ENCODE measurements at regions not wholly inside any gene's neighbourhood (a gene's known extent, or its start where the extent isn't known, plus 50 kb on each side); places are given as distances from the start of the nearest gene placed in this dataset.

DNA sequence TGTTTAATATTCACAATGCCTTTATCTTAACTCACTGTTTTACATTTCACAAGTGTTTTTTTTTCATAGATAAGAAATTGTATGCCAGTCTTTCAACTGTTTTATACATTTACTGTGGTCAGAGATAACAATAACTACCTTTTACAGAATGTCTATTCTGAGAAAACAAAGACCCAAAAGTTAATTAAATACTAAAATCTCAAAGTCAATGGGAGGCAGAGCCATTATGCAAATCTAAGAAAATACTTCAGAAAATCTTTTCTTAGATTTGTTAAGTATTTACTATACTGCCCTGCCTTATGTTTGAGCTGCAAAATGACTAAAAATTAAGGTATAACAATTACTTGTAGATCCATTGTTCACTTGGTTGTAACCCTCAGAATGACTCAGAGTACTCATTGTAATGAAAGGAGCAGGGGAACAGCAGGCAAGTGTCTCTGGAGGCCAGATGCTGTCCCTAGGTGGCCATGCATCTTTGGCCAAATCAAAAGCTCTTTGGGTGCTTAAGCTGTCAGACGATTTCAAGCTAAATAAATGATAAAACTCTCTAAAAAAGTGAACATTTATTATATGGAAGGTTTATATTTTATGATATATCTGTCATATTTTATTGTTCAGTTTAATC, 770.1 kb upstream of the PCDH20 start:
- no peak for TF ChIP-seq EGR1 (IDR thresholded peaks at IDR 0.05)
- no peak for TF ChIP-seq YY1 (IDR thresholded peaks at IDR 0.05; ENCODE audit: low read depth)
- no peak for TF ChIP-seq TAF1 (IDR thresholded peaks at IDR 0.05; ENCODE audit: low read depth)
- TF ChIP-seq MAX (IDR thresholded peaks at IDR 0.05) = no peak
- no peak for TF ChIP-seq CEBPB (IDR thresholded peaks at IDR 0.05)
- TF ChIP-seq REST (IDR thresholded peaks at IDR 0.05; ENCODE audit: low read depth) = no peak
- no peak for TF ChIP-seq RAD21 (IDR thresholded peaks at IDR 0.05; ENCODE audit: low read depth)
- TF ChIP-seq NFIC (IDR thresholded peaks at IDR 0.05) = no peak
- TF ChIP-seq FOXM1 (IDR thresholded peaks at IDR 0.05; ENCODE audit: borderline replicate concordance, low read depth) = no peak
- no peak for TF ChIP-seq ZBTB7A (IDR thresholded peaks at IDR 0.05; ENCODE audit: low read depth)
- TF ChIP-seq CREB1 (IDR thresholded peaks at IDR 0.05; ENCODE audit: low read depth) = no peak
- TF ChIP-seq, protein P1, sequence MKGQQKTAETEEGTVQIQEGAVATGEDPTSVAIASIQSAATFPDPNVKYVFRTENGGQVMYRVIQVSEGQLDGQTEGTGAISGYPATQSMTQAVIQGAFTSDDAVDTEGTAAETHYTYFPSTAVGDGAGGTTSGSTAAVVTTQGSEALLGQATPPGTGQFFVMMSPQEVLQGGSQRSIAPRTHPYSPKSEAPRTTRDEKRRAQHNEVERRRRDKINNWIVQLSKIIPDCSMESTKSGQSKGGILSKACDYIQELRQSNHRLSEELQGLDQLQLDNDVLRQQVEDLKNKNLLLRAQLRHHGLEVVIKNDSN (IDR thresholded peaks at IDR 0.05) = no peak
